H9 (cell line): ENCODE measurements at regions not wholly inside any gene's neighbourhood (a gene's known extent, or its start where the extent isn't known, plus 50 kb on each side); places are given as distances from the start of the nearest gene placed in this dataset.

ENCODE experiments used
- DNase-seq: peaks from one replicate; pipeline ENCODE4 v3.0.0-alpha.2; 2017
- H2AFZ ChIP-seq: one replicate; pipeline ENCODE4 v1.6.1; 2013; ENCODE audit warnings: mild to moderate bottlenecking, low read length, control low read depth, moderate library complexity
- H2AK5ac ChIP-seq: 2 replicates; pipeline ENCODE4 v1.6.1; 2013; ENCODE audit warnings: low read length, control low read depth, mixed read lengths; ENCODE audit not compliant: insufficient read length
- H2BK120ac ChIP-seq: one replicate; pipeline ENCODE4 v1.6.1; 2013; ENCODE audit warnings: low read depth, mild to moderate bottlenecking, low read length, control low read depth, inconsistent platforms; ENCODE audit not compliant: poor library complexity, severe bottlenecking
- H2BK12ac ChIP-seq: 2 replicates; pipeline ENCODE4 v1.6.1; 2013; ENCODE audit warnings: low read length, control low read depth, mixed read lengths, low read depth; ENCODE audit not compliant: insufficient read length
- H2BK15ac ChIP-seq: 2 replicates; pipeline ENCODE4 v1.6.1; 2013; ENCODE audit warnings: low read depth, low read length, control low read depth
- H2BK20ac ChIP-seq: one replicate; pipeline ENCODE4 v1.6.1; 2013; ENCODE audit warnings: low read depth, mild to moderate bottlenecking, low read length, control low read depth, inconsistent platforms; ENCODE audit not compliant: poor library complexity, severe bottlenecking
- H2BK5ac ChIP-seq: 2 replicates; pipeline ENCODE4 v1.6.1; 2013; ENCODE audit warnings: low read length, control low read depth, mixed read lengths; ENCODE audit not compliant: insufficient read length
- H3K14ac ChIP-seq: 2 replicates; pipeline ENCODE4 v1.6.1; 2013; ENCODE audit warnings: low read length, control low read depth; ENCODE audit not compliant: insufficient read depth
- H3K18ac ChIP-seq: 2 replicates; pipeline ENCODE4 v1.6.1; 2013; ENCODE audit warnings: low read depth, mild to moderate bottlenecking, mixed read lengths, low read length, control low read depth; ENCODE audit not compliant: insufficient read length
- H3K23ac ChIP-seq: 2 replicates; pipeline ENCODE4 v1.6.1; 2013; ENCODE audit warnings: low read length, control low read depth, mixed read lengths, low read depth; ENCODE audit not compliant: insufficient read length
- H3K23me2 ChIP-seq: 2 replicates; pipeline ENCODE4 v1.6.1; 2013; ENCODE audit warnings: low read depth, mild to moderate bottlenecking, mixed read lengths, low read length, control low read depth; ENCODE audit not compliant: insufficient read length, poor library complexity, severe bottlenecking
- H3K27ac ChIP-seq: 2 replicates; pipeline ENCODE4 v1.5.1; 2013; ENCODE audit warnings: low read length, control low read depth, mixed read lengths, low read depth; ENCODE audit not compliant: insufficient read length
- H3K27me3 ChIP-seq: 2 replicates; pipeline ENCODE4 v1.6.1; 2013; ENCODE audit warnings: low read length, control low read depth, inconsistent platforms; ENCODE audit not compliant: insufficient read depth
- H3K4ac ChIP-seq: 2 replicates; pipeline ENCODE4 v1.6.1; 2013; ENCODE audit warnings: low read depth, mild to moderate bottlenecking, control low read depth, inconsistent platforms, low read length, moderate library complexity
- H3K4me1 ChIP-seq: 2 replicates; pipeline ENCODE4 v1.6.1; 2013; ENCODE audit warnings: low read length, control low read depth, inconsistent platforms; ENCODE audit not compliant: insufficient read depth
- H3K4me2 ChIP-seq: 2 replicates; pipeline ENCODE4 v1.6.1; 2013; ENCODE audit warnings: low read length, control low read depth, mixed read lengths; ENCODE audit not compliant: insufficient read length, insufficient read depth
- H3K56ac ChIP-seq: 2 replicates; pipeline ENCODE4 v1.6.1; 2013; ENCODE audit warnings: low read depth, mild to moderate bottlenecking, mixed read lengths, low read length, control low read depth; ENCODE audit not compliant: insufficient read length
- H3K79me1 ChIP-seq: 2 replicates; pipeline ENCODE4 v1.6.1; 2013; ENCODE audit warnings: low read depth, mild to moderate bottlenecking, moderate library complexity, low read length, control low read depth, inconsistent platforms; ENCODE audit not compliant: insufficient read depth, poor library complexity, severe bottlenecking
- H3K79me2 ChIP-seq: 2 replicates; pipeline ENCODE4 v1.6.1; 2013; ENCODE audit warnings: low read length, control low read depth, inconsistent platforms; ENCODE audit not compliant: insufficient read depth
- H3K9ac ChIP-seq: 2 replicates; pipeline ENCODE4 v1.6.1; 2013; ENCODE audit warnings: low read length, control low read depth, mixed read lengths; ENCODE audit not compliant: insufficient read length; ENCODE audit errors: extremely low read depth
- H3K9me3 ChIP-seq: one replicate; pipeline ENCODE4 v1.6.1; 2013; ENCODE audit warnings: low read depth, low read length, inconsistent platforms; ENCODE audit not compliant: control insufficient read depth
- H3T11ph ChIP-seq: one replicate; pipeline ENCODE4 v1.6.1; 2013; ENCODE audit warnings: mild to moderate bottlenecking, low read length, control low read depth, inconsistent platforms
- H4K20me1 ChIP-seq: one replicate; pipeline ENCODE4 v1.6.1; 2013; ENCODE audit not compliant: control insufficient read depth, insufficient read length, insufficient read depth
- H4K5ac ChIP-seq: 2 replicates; pipeline ENCODE4 v1.6.1; 2013; ENCODE audit warnings: low read depth, mild to moderate bottlenecking, mixed read lengths, low read length, control low read depth; ENCODE audit not compliant: insufficient read length
- H4K8ac ChIP-seq: replicated peaks from 2 replicates; pipeline ENCODE4 v1.6.1; 2013; ENCODE audit warnings: low read length, control low read depth, mixed read lengths, low read depth; ENCODE audit not compliant: insufficient read length
- H4K91ac ChIP-seq: 2 replicates; pipeline ENCODE4 v1.6.1; 2013; ENCODE audit warnings: low read depth, mild to moderate bottlenecking, moderate library complexity, mixed read lengths, low read length, control low read depth; ENCODE audit not compliant: insufficient read length
- H3K27ac Mint-ChIP-seq, 3 experiments: 2 replicates in 2 of 3; 3 replicates in 1 of 3; pipeline ENCODE4 v1.8.0; 2020 to 2021; ENCODE audit warnings: mixed read lengths in 3 of 3, mild to moderate bottlenecking in 1 of 3, moderate library complexity in 1 of 3
- H3K27me3 Mint-ChIP-seq: 2 replicates; pipeline ENCODE4 v1.8.0; 2021; ENCODE audit warnings: low read depth, mild to moderate bottlenecking, moderate library complexity, mixed read lengths
- H3K36me3 Mint-ChIP-seq, 3 experiments: 2 replicates in 2 of 3; 3 replicates in 1 of 3; pipeline ENCODE4 v1.8.0; 2020 to 2021; ENCODE audit warnings: low read depth in 3 of 3, mixed read lengths in 3 of 3; ENCODE audit not compliant: insufficient read depth in 1 of 3
- H3K4me1 Mint-ChIP-seq, 2 experiments: 2 replicates each; pipeline ENCODE4 v1.8.0; 2020; ENCODE audit warnings: mixed read lengths in 2 of 2
- H3K4me3 Mint-ChIP-seq, 2 experiments: 2 replicates in 1 of 2; 3 replicates in 1 of 2; pipeline ENCODE4 v1.8.0; 2020 to 2021; ENCODE audit warnings: mild to moderate bottlenecking in 2 of 2, mixed read lengths in 2 of 2, moderate library complexity in 1 of 2
- H3K9me3 Mint-ChIP-seq, 2 experiments: 2 replicates in 1 of 2; 3 replicates in 1 of 2; pipeline ENCODE4 v1.8.0; 2020; ENCODE audit warnings: mild to moderate bottlenecking in 2 of 2, mixed read lengths in 2 of 2, moderate library complexity in 1 of 2
- WGBS: extraction: QIAGEN DNeasy Blood & Tissue Kit; methylation state at CpG from one replicate; pipeline ENCODE4 v1.1.7; 2013; ENCODE audit warnings: missing lambda C conversion rate, low lambda C conversion rate, mixed read lengths; ENCODE audit not compliant: insufficient read length; ENCODE audit errors: extremely low coverage; 5-methylcytosine and 5-hydroxymethylcytosine counted together
- TF ChIP-seq, protein P1 (sequence below): fragments of 200-600 bp; sonication (generic); conservative IDR thresholded peaks from 3 replicates; pipeline ENCODE4 v1.8.0; 2021; ENCODE audit warnings: antibody characterized with exemption, mild to moderate bottlenecking

GRCh38 chr14:83044001-83044400, 1510.3 kb upstream of the SEL1L start:
- Histone ChIP-seq H2BK15ac (no peak overlapping the region), H3K4ac (no peak overlapping the region), H4K8ac (no peak overlapping the region), H3T11ph (no peak overlapping the region), H4K20me1 (no peaks in the 10 kb centered on the region), H3K27ac (no peak overlapping the region), H2AFZ (no peak overlapping the region), H3K4me1 (no peaks in the 10 kb centered on the region), H3K56ac (no peak overlapping the region), H3K79me1 (no peaks in the 10 kb centered on the region), H3K27me3 (no peaks in the 10 kb centered on the region), H2BK120ac (no peak overlapping the region), H4K5ac (no peak overlapping the region), H3K79me2 (no peaks in the 10 kb centered on the region), H4K91ac (no peak overlapping the region), H3K9ac (no peak overlapping the region), H2BK20ac (no peak overlapping the region), H2BK5ac (no peak overlapping the region), H3K4me2 (no peak overlapping the region), H3K23ac (no peak overlapping the region), H3K18ac (no peak overlapping the region), H2BK12ac (no peak overlapping the region), H3K14ac (no peak overlapping the region), H3K23me2 (no peaks in the 10 kb centered on the region), H3K9me3 (no peaks in the 10 kb centered on the region), H2AK5ac (no peak overlapping the region)
- Mint-ChIP-seq H3K27ac (no peak overlapping the region), H3K4me1 (peaks cover 7% of the 10 kb centered on the region in 2 experiments; a peak in 3 of 4 replicates), H3K4me3 (no peak overlapping the region), H3K27me3 (no peaks in the 10 kb centered on the region), H3K36me3 (no peaks in the 10 kb centered on the region), H3K9me3 (no peaks in the 10 kb centered on the region)
- DNase-seq: no peak
- WGBS: no CpG with 5 or more reads among the region's 1 CpG
- TF ChIP-seq, protein P1, sequence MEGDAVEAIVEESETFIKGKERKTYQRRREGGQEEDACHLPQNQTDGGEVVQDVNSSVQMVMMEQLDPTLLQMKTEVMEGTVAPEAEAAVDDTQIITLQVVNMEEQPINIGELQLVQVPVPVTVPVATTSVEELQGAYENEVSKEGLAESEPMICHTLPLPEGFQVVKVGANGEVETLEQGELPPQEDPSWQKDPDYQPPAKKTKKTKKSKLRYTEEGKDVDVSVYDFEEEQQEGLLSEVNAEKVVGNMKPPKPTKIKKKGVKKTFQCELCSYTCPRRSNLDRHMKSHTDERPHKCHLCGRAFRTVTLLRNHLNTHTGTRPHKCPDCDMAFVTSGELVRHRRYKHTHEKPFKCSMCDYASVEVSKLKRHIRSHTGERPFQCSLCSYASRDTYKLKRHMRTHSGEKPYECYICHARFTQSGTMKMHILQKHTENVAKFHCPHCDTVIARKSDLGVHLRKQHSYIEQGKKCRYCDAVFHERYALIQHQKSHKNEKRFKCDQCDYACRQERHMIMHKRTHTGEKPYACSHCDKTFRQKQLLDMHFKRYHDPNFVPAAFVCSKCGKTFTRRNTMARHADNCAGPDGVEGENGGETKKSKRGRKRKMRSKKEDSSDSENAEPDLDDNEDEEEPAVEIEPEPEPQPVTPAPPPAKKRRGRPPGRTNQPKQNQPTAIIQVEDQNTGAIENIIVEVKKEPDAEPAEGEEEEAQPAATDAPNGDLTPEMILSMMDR: no peak
